H1 (cell line): ENCODE measurements at regions not wholly inside any gene's neighbourhood (a gene's known extent, or its start where the extent isn't known, plus 50 kb on each side); places are given as distances from the start of the nearest gene placed in this dataset.

Source experiments
- CTCF ChIA-PET: fragments of 300-600 bp; sonication (Branson Sonifier 250); formaldehyde crosslinking; loops from one replicate; lab custom pipeline; 2021; ENCODE audit not compliant: partially characterized antibody; lab: Charles Lee
- POLR2A ChIA-PET: fragments of 300-600 bp; sonication (Branson Sonifier 250); formaldehyde crosslinking; loops from one replicate; lab custom pipeline; 2021; ENCODE audit warnings: inconsistent platforms; ENCODE audit not compliant: partially characterized antibody; lab: Charles Lee
- DNase-seq, 2 experiments: peaks; one replicate each; pipeline versions ENCODE4 v3.0.0 to v3.0.0-alpha.2; 2010 to 2022; ENCODE audit warnings: low spot score in 2 of 2, low read depth in 1 of 2, mixed read lengths in 1 of 2
- FAIRE-seq: peaks from 2 replicates; lab custom pipeline; 2011; peaks lifted over from hg19 to GRCh38; lab: Jason Lieb, UNC
- H2AFZ ChIP-seq: 2 replicates; pipeline ENCODE4 v1.8.1; 2012; ENCODE audit warnings: low read length, inconsistent platforms
- H2AK5ac ChIP-seq: 2 replicates; pipeline ENCODE4 v1.6.1; 2013; ENCODE audit warnings: low read depth, low read length
- H2BK120ac ChIP-seq: replicated peaks from 2 replicates; pipeline ENCODE3; 2013; ENCODE audit warnings: low read depth, low read length, inconsistent platforms
- H2BK12ac ChIP-seq: 2 replicates; pipeline ENCODE4 v1.6.1; 2013; ENCODE audit warnings: low read depth, low read length
- H2BK15ac ChIP-seq: 2 replicates; pipeline ENCODE4 v1.6.1; 2013; ENCODE audit warnings: low read length
- H2BK20ac ChIP-seq: 2 replicates; pipeline ENCODE4 v1.6.1; 2013; ENCODE audit warnings: low read length
- H2BK5ac ChIP-seq: 2 replicates; pipeline ENCODE4 v1.6.1; 2013; ENCODE audit warnings: low read depth, low read length
- H3K14ac ChIP-seq: 2 replicates; pipeline ENCODE4 v1.6.1; 2013; ENCODE audit warnings: inconsistent platforms; ENCODE audit not compliant: insufficient read length
- H3K18ac ChIP-seq: 2 replicates; pipeline ENCODE4 v1.6.1; 2013; ENCODE audit warnings: low read length; ENCODE audit errors: extremely low read depth
- H3K23ac ChIP-seq: 2 replicates; pipeline ENCODE4 v1.6.1; 2013; ENCODE audit warnings: inconsistent platforms; ENCODE audit not compliant: insufficient read length
- H3K23me2 ChIP-seq: 2 replicates; pipeline ENCODE4 v1.6.1; 2013; ENCODE audit warnings: low read depth, low read length
- H3K27ac ChIP-seq: 2 replicates; pipeline ENCODE4 v1.6.1; 2011; ENCODE audit warnings: low read depth, low read length, inconsistent platforms
- H3K27me3 ChIP-seq, 4 experiments: replicated peaks in 1 of 4; 1 replicate in 1 of 4; 2 replicates in 3 of 4; pipeline versions ENCODE4 v1.6.1 to v1.8.1; 2011 to 2013; ENCODE audit warnings: low read length in 3 of 4, mild to moderate bottlenecking in 3 of 4, inconsistent platforms in 2 of 4, mixed read lengths in 2 of 4, moderate library complexity in 1 of 4; ENCODE audit not compliant: control insufficient read depth in 3 of 4, insufficient read depth in 3 of 4; ENCODE audit errors: extremely low read depth in 1 of 4
- H3K36me3 ChIP-seq, 4 experiments: 2 replicates each; pipeline versions ENCODE4 v1.6.1 to v1.8.1; 2011 to 2013; ENCODE audit warnings: mild to moderate bottlenecking in 4 of 4, low read length in 3 of 4, moderate library complexity in 2 of 4, control low read depth in 1 of 4, inconsistent platforms in 1 of 4; ENCODE audit not compliant: insufficient read depth in 4 of 4, control insufficient read depth in 2 of 4
- H3K4ac ChIP-seq: replicated peaks from 2 replicates; pipeline ENCODE3; 2013; ENCODE audit warnings: low read length, low read depth, mixed read lengths, inconsistent platforms; ENCODE audit not compliant: insufficient read length
- H3K4me1 ChIP-seq, 4 experiments: replicated peaks in 1 of 4; 1 replicate in 1 of 4; 2 replicates in 3 of 4; pipeline versions ENCODE4 v1.6.1 to v1.8.1; 2011 to 2013; ENCODE audit warnings: low read length in 3 of 4, inconsistent platforms in 2 of 4, mixed read lengths in 1 of 4; ENCODE audit not compliant: insufficient read depth in 4 of 4, control insufficient read depth in 3 of 4
- H3K4me2 ChIP-seq, 2 experiments: 2 replicates each; pipeline versions ENCODE4 v1.6.1 to v1.8.1; 2011 to 2013; ENCODE audit warnings: low read depth in 2 of 2, low read length in 2 of 2, control low read depth in 1 of 2, inconsistent platforms in 1 of 2, mild to moderate bottlenecking in 1 of 2; ENCODE audit not compliant: insufficient read depth in 1 of 2
- H3K4me3 ChIP-seq, 4 experiments: fragments of 200-600, 300-600 bp in 1 of 4; sonication (generic), shearing (Covaris generic), sonication (Bioruptor Twin) in 1 of 4; 2 replicates each; pipeline versions ENCODE4 v1.5.1 to v1.8.1; 2011 to 2016; ENCODE audit warnings: low read length in 4 of 4, low read depth in 3 of 4, control low read depth in 2 of 4, inconsistent platforms in 2 of 4, mild to moderate bottlenecking in 2 of 4, mixed read lengths in 1 of 4, moderate library complexity in 1 of 4; ENCODE audit not compliant: insufficient read depth in 2 of 4; ENCODE audit errors: extremely low read depth in 1 of 4
- H3K56ac ChIP-seq: replicated peaks from 2 replicates; pipeline ENCODE3; 2013; ENCODE audit warnings: low read depth, mild to moderate bottlenecking, mixed read lengths, low read length, inconsistent platforms; ENCODE audit not compliant: insufficient read length
- H3K79me1 ChIP-seq: 2 replicates; pipeline ENCODE4 v1.6.1; 2013; ENCODE audit warnings: low read depth, low read length, control low read depth
- H3K79me2 ChIP-seq, 2 experiments: 2 replicates each; pipeline versions ENCODE4 v1.6.1 to v1.8.1; 2012 to 2013; ENCODE audit warnings: low read length in 2 of 2, mild to moderate bottlenecking in 2 of 2, inconsistent platforms in 1 of 2; ENCODE audit not compliant: insufficient read depth in 2 of 2, control insufficient read depth in 1 of 2
- H3K9ac ChIP-seq, 4 experiments: replicated peaks in 1 of 4; 1 replicate in 1 of 4; 2 replicates in 3 of 4; pipeline versions ENCODE4 v1.6.1 to v1.8.1; 2011 to 2013; ENCODE audit warnings: low read depth in 3 of 4, low read length in 3 of 4, control low read depth in 2 of 4, mild to moderate bottlenecking in 2 of 4, moderate library complexity in 2 of 4, inconsistent platforms in 1 of 4; ENCODE audit errors: extremely low read depth in 1 of 4
- H3K9me3 ChIP-seq, 2 experiments: 2 replicates each; pipeline versions ENCODE4 v1.6.1 to v1.8.1; 2012 to 2013; ENCODE audit warnings: mild to moderate bottlenecking in 2 of 2, moderate library complexity in 2 of 2, control low read depth in 1 of 2, inconsistent platforms in 1 of 2, low read depth in 1 of 2, low read length in 1 of 2, mixed read lengths in 1 of 2; ENCODE audit not compliant: insufficient read depth in 2 of 2
- H4K20me1 ChIP-seq, 2 experiments: replicated peaks in 1 of 2; 2 replicates each; pipeline versions ENCODE3 to v1.8.1; 2011 to 2013; ENCODE audit warnings: inconsistent platforms in 2 of 2, low read length in 2 of 2, mild to moderate bottlenecking in 1 of 2; ENCODE audit not compliant: insufficient read depth in 2 of 2, control insufficient read depth in 1 of 2
- H4K5ac ChIP-seq: 2 replicates; pipeline ENCODE4 v1.6.1; 2013; ENCODE audit warnings: low read length, low read depth, mixed read lengths, inconsistent platforms; ENCODE audit not compliant: insufficient read length
- H4K8ac ChIP-seq: 2 replicates; pipeline ENCODE4 v1.8.0; 2013; ENCODE audit warnings: mild to moderate bottlenecking, moderate library complexity, low read length, inconsistent platforms; ENCODE audit not compliant: insufficient read depth; ENCODE audit errors: extremely low read depth
- H4K91ac ChIP-seq: replicated peaks from 2 replicates; pipeline ENCODE3; 2013; ENCODE audit warnings: low read length, mixed read lengths, inconsistent platforms; ENCODE audit not compliant: insufficient read length
- CHD1 ChIP-seq: IDR thresholded peaks from 2 replicates; pipeline ENCODE4 v1.6.1; 2012; ENCODE audit warnings: low read depth, low read length, improper control_type of control experiment
- CTCF ChIP-seq, 3 experiments: IDR thresholded peaks; 1 replicate in 2 of 3; 2 replicates in 1 of 3; pipeline versions ENCODE4 v1.5.1 to v1.6.1; 2011; ENCODE audit warnings: low read length in 3 of 3, mild to moderate bottlenecking in 3 of 3, inconsistent platforms in 2 of 3, low read depth in 1 of 3, moderate library complexity in 1 of 3; ENCODE audit not compliant: insufficient read depth in 1 of 3; ENCODE audit errors: control extremely low read depth in 1 of 3
- EZH2 ChIP-seq: fragments of 200-600 bp; sonication (generic); IDR thresholded peaks from 2 replicates; pipeline ENCODE4 v1.7.1; 2012; ENCODE audit warnings: low read depth, mild to moderate bottlenecking, moderate library complexity, low read length, inconsistent platforms; ENCODE audit not compliant: severe bottlenecking
- FOSL1 ChIP-seq: IDR thresholded peaks from 2 replicates; pipeline ENCODE4 v1.6.1; 2011; ENCODE audit warnings: mild to moderate bottlenecking, low read depth, low read length, moderate library complexity; ENCODE audit not compliant: insufficient read depth
- MAX ChIP-seq: IDR thresholded peaks from 2 replicates; pipeline ENCODE4 v1.6.1; 2012; ENCODE audit warnings: inconsistent platforms
- RXRA ChIP-seq: IDR thresholded peaks from 2 replicates; pipeline ENCODE4 v1.6.1; 2011; ENCODE audit warnings: low read depth, mild to moderate bottlenecking, low read length, moderate library complexity; ENCODE audit not compliant: insufficient read depth
- SP2 ChIP-seq: IDR thresholded peaks from 2 replicates; pipeline ENCODE4 v1.6.1; 2012; ENCODE audit warnings: mild to moderate bottlenecking, low read length, inconsistent platforms
- SP4 ChIP-seq: IDR thresholded peaks from 2 replicates; pipeline ENCODE4 v1.6.1; 2012; ENCODE audit warnings: low read length, inconsistent platforms
- SRF ChIP-seq: IDR thresholded peaks from 2 replicates; pipeline ENCODE4 v1.6.1; 2011; ENCODE audit warnings: mild to moderate bottlenecking, low read depth, low read length, moderate library complexity
- SUZ12 ChIP-seq: fragments of 200-600 bp; sonication (generic); IDR thresholded peaks from 2 replicates; pipeline ENCODE4 v1.6.1; 2012; ENCODE audit warnings: mild to moderate bottlenecking, inconsistent platforms, low read length, moderate library complexity, mixed read lengths
- TAF1 ChIP-seq: IDR thresholded peaks from 2 replicates; pipeline ENCODE4 v1.6.1; 2011; ENCODE audit warnings: mild to moderate bottlenecking, low read depth, low read length
- ZNF274 ChIP-seq: IDR thresholded peaks from 2 replicates; pipeline ENCODE4 v1.7.0; 2012; ENCODE audit warnings: low read length, borderline replicate concordance; ENCODE audit errors: extremely low read depth
- WGBS, 2 experiments: shearing (Covaris generic) in 1 of 2; methylation state at CpG; one replicate each; pipeline versions ENCODE4 v1.1.6 to v1.1.7; 2013 to 2015; ENCODE audit warnings: low lambda C conversion rate in 2 of 2, mixed read lengths in 2 of 2, inconsistent platforms in 1 of 2, low coverage in 1 of 2, missing lambda C conversion rate in 1 of 2; ENCODE audit not compliant: insufficient replicate concordance in 2 of 2, insufficient coverage in 1 of 2, insufficient read length in 1 of 2; ENCODE audit errors: extremely low coverage in 1 of 2, missing lambda C conversion rate in 1 of 2; 5-methylcytosine and 5-hydroxymethylcytosine counted together

GRCh38 chr3:86880066-86880465 is 110.9 kb downstream of the VGLL3 start:
- no peak overlapping the region for H3K9ac ChIP-seq
- H3K27ac ChIP-seq = no peak overlapping the region
- H3K4me2 ChIP-seq = no peak overlapping the region
- no peak overlapping the region for H2BK12ac ChIP-seq
- no peak overlapping the region for H2AFZ ChIP-seq
- FAIRE-seq (no peak), DNase-seq (no peak)
- no peak overlapping the region for H3K14ac ChIP-seq
- CTCF ChIA-PET = interaction anchor here (1.2 kb wide), 1 partner anchor 105 kb away, joined by 3 read pairs; no protein-coding TSS in a partner anchor
- H2BK20ac ChIP-seq = no peak overlapping the region
- no peak overlapping the region for H3K23ac ChIP-seq
- H3K27me3 ChIP-seq = no peaks in the 10 kb centered on the region
- H2BK5ac ChIP-seq = no peak overlapping the region
- no peak overlapping the region for H3K4ac ChIP-seq
- no peak overlapping the region for H2BK15ac ChIP-seq
- no peaks in the 10 kb centered on the region for H3K79me2 ChIP-seq
- 97% methylated on average over 6 of the region's 6 CpGs; no CpG with 5 or more reads in 1 of the 2 experiments for WGBS, 2 experiments
- H4K91ac ChIP-seq = no peak overlapping the region
- H3K23me2 ChIP-seq = no peaks in the 10 kb centered on the region
- peaks cover 0 to 3% (median 0%) of the 10 kb centered on the region in 4 experiments; a peak in 1 of 8 replicates for H3K36me3 ChIP-seq
- H2AK5ac ChIP-seq = no peak overlapping the region; the same call in 1 of the 2 replicates
- H4K5ac ChIP-seq = no peak overlapping the region
- H3K18ac ChIP-seq = no peak overlapping the region
- no peak overlapping the region for H3K56ac ChIP-seq
- peaks cover 0 to 4% (median 2%) of the 10 kb centered on the region in 4 experiments; a peak in 4 of 7 replicates for H3K4me1 ChIP-seq
- H2BK120ac ChIP-seq = no peak overlapping the region
- H3K9me3 ChIP-seq = 0 out of 4 replicates have a peak, but pooled peaks cover 0 to 6% of the 10 kb centered on the region in 2 experiments
- H3K79me1 ChIP-seq = no peaks in the 10 kb centered on the region
- H3K4me3 ChIP-seq = no peak overlapping the region
- no peak overlapping the region for H4K8ac ChIP-seq
- no peaks in the 10 kb centered on the region for H4K20me1 ChIP-seq
- POLR2A ChIA-PET = no interaction called here
- no peak for TF ChIP-seq ZNF274
- TF ChIP-seq TAF1 = no peak
- no peak for TF ChIP-seq SRF
- no peak for TF ChIP-seq EZH2
- TF ChIP-seq FOSL1 = no peak
- TF ChIP-seq CTCF (IDR thresholded peaks at IDR 0.05; ENCODE audit: control extremely low read depth in 1 of 3, insufficient read depth in 1 of 3, low read depth in 1 of 3, low read length in 3 of 3) = no peak
- TF ChIP-seq RXRA = no peak
- TF ChIP-seq SP4 = no peak
- no peak for TF ChIP-seq CHD1
- TF ChIP-seq MAX = no peak
- no peak for TF ChIP-seq SUZ12
- TF ChIP-seq SP2 = no peak
